Activated CD8-positive, alpha-beta memory T cell treated with anti-CD3 and anti-CD28 coated beads for 4 hours (primary cell): ENCODE measurements at regions not wholly inside any gene's neighbourhood (a gene's known extent, or its start where the extent isn't known, plus 50 kb on each side); places are given as distances from the start of the nearest gene placed in this dataset.
"Not testable (repeated sequence)": the region's sequence is repeated elsewhere in the genome, so short reads cannot be mapped to it uniquely, and the experiment has no call there.

Experiments
- DNase-seq, 2 donors: peaks; one replicate each; pipeline ENCODE4 v3.0.0-alpha.2; 2020; ENCODE audit warnings: low read depth in 2 of 2

- no peak for DNase-seq
Measured at GRCh38 chrX:115911967-115912366, 258.6 kb upstream of the AGTR2 start.

DNA sequence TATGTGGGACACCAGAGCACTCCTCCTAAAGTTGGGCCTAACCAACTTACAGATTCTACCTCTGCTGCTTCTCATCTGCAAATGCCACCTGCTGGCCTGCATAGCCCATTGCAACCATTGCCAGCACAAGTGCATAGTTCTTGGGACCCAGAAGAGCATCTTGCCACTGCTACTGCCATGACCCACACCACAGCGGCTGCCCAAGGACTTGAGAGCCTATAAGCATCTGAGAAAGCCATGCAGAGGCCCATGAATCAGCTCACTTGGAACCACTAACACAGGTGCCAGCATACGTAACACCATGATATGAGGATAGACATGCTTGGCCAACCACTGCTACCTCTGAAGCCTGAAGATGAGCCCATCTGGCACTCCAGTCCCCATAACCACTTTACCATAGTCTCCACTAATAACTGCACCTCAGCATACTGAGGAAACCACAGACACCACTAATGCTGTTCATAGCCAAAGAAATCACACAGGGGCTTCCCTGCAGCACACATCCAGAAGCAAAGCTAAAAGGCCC is 258.1 kb upstream of the AGTR2 start:
- DNase-seq = no peak

- DNase-seq = no peak
Measured at GRCh38 chrX:115913575-115913974, 257.0 kb upstream of the AGTR2 start.

DNA sequence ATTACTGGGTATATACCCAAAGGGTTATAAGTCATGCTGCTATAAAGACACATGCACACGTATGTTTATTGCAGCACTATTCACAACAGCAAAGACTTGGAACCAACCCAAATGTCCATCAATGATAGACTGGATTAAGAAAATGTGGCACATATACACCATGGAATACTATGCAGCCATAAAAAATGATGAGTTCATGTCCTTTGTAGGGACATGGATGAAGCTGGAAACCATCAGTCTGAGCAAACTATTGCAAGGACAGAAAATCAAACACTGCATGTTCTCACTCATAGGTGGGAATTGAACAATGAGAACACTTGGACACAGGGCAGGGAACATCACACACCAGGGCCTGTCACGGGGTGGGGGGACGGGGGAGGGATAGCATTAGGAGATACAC is 254.9 kb upstream of the AGTR2 start:
- DNase-seq = not testable (repeated sequence)

DNA sequence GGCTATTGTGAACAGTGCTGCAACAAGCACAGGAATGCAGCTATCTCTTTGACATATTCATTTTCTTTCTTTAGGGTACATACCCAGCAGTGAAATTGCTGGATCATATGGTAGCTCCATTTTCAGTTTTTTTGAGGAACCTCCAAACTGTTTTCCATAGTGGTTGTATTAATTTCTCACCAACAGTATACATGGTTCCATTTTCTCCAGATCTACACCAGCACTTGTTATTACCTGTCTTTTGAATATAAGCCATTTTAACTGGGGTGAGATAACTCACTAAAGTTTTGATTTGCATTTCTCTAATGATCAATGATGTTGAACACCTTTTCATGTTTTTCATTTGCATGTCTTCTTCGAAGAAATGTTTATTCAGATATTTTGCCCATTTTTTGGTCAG is 241.1 kb upstream of the AGTR2 start:
- DNase-seq = no peak

GRCh38 chrX:115936008-115936407 is 234.5 kb upstream of the AGTR2 start:
- no peak for DNase-seq

GRCh38 chrX:115939070-115939469 is 231.5 kb upstream of the AGTR2 start:
- no peak for DNase-seq

DNA sequence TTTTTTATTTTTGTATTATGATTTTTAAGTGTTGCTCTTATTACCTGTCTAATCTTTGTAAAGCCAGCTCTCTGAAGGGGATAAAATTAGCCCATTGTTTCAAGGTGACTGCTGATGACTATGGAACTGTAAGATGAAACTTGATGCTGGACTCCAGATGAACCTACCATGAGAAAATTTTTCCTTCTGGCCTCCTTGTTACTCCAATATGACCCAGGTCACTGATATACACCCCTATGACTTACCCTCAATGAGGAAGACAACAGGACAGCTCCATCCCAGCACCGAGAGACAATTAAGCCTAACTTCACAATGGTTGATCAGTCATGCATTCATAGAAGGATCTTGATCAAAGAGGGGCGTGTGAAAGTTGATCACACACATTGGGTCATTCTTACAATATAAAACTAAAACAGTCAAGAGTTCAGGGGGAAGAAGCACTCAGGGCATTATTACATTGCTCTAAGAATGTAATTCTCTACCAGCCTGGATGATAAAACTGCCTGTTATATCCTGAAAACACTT is 230.8 kb upstream of the AGTR2 start:
- no peak for DNase-seq

GRCh38 chrX:115940348-115940747 is 230.2 kb upstream of the AGTR2 start:
- DNase-seq = no peak

DNA sequence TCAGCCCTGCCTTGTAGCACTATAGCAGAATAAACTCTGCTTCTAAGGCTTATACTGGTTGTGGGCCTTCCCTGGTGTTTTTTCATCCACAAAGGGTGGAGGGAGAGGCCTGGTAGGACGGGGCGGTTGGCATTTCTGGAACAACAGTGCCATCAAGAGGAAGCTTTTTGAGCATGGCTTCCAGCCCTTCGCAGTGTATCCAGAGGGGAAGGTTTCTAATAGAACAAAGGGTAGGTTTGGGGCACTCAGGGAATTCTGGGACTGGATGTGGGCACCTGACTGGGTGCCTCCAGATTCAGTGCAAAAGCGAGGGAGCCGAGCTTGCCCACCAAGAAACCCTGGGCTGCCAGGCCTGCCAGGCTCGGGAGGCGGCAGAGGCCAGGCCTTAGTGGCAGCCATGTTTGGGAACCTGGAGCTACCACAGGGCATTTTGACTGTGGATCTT is 229.6 kb upstream of the AGTR2 start:
- DNase-seq = no peak

GRCh38 chrX:115941388-115941787 is 229.2 kb upstream of the AGTR2 start:
- DNase-seq = no peak

GRCh38 chrX:115946059-115946458 is 224.5 kb upstream of the AGTR2 start:
- DNase-seq = no peak

DNA sequence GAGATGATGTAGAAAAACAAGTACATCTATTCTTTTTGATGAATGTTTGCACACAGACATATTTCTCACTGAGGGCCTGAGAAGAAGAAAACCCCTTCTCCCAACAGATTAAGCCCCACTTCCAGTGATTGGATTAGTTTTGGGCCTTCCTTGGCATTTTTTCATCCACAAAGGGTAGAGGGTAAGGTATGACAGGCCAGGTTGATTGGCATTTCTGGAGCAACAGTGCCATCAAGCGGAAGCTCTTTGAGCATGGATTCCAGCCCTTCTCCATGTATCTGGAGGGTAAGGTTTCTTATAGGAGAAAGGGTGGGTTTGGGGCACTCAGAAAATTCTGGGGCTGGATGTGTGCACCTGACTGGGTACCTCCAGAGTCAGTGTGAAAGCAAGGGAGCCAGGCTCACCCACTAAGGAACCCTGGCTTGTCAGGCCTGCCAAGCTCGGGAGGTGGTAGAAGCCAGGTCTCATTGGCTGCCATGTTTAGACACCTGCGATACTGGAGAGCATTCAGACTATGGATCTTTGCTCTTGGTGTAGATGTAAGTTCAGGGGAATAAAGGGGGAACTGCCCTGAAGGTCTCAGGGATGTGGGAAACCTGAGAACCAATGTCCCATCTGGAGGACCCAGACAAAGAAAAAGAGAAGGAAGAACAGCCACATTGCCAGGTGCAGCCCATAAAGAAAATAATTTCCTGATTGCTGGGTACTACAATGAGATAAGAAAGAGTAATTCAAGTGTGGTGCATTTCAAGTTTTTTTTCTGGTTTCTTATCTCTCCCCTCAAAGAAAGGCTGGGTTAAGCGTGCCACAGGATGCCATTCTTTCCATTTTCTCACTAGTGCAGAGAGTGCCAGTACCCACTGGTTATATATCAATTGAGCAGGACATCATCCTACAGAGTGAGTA is 222.3 kb upstream of the AGTR2 start:
- DNase-seq = no peak

GRCh38 chrX:115949900-115950822 is 220.4 kb upstream of the AGTR2 start:
- DNase-seq = no peak

- no peak for DNase-seq
Measured at GRCh38 chrX:115952417-115953092, 218.0 kb upstream of the AGTR2 start.

DNA sequence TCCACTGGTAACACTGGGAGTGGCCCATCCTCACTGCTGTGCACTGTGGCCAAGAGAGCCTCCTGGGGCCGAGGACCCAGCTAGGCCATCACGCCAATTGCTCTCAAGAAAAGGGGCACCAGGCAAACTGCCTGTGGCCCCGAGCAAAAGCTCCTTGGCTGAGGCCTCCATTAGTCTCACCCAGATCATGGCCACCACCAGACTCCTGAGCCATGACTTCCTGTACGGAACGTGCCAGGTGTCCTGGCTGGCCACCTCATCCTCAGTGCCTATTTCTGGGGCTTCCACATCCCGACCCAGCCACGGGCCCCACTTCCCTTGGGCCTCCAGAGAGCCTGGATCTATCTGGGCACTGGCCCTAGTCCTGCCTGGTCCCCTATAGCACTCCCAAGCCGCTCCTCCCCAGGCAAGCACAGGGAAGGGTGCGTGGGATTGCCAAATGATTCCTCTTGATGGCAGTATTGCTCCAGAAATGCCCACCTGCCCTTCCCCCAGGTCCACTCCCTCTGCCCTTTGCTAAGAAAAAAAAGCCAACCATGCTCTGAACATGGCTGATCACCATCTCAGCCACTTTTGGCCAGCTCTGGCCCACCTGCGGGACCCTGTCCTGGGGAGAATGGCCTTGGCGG is 212.6 kb upstream of the AGTR2 start:
- no peak for DNase-seq

DNA sequence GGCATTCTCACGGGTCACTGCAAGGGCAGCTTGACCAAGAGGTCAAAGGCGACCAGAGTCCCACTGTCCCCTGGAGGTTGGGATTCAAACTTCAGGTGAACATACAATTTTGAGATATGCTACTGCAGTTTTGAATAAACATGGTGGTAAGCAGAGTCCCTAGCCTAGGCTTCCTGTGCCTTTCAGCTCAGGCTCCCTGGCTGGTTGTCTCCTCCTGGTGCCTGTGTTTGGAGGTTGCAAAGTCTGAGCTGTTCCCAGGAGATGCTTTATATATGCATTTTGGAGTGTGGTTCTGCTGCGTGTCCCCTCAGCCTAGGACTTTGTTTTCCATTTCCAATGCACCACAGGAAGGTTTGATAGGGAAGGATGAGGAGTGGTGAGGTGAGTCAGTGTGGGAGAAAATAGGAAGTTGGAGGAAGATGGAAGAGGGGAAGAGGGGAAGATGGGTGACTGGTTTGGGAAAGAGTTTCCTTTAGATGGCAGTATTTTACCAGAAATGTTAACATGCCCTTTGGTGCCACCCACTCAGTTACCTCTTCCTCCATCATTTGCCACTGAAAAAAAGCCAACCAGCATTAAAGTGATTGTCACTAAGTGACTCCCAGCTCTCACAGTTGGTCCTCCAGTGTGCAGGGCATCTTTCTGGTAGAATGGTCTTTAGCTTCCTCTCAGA is 211.7 kb upstream of the AGTR2 start:
- DNase-seq = no peak

GRCh38 chrX:115960440-115961084 is 210.0 kb upstream of the AGTR2 start:
- no peak for DNase-seq

- DNase-seq = no peak
Measured at GRCh38 chrX:115966920-115967319, 203.6 kb upstream of the AGTR2 start.
